ENCODE measurements at regions not wholly inside any gene's neighbourhood (a gene's known extent, or its start where the extent isn't known, plus 50 kb on each side); places are given as distances from the start of the nearest gene placed in this dataset.

DNA sequence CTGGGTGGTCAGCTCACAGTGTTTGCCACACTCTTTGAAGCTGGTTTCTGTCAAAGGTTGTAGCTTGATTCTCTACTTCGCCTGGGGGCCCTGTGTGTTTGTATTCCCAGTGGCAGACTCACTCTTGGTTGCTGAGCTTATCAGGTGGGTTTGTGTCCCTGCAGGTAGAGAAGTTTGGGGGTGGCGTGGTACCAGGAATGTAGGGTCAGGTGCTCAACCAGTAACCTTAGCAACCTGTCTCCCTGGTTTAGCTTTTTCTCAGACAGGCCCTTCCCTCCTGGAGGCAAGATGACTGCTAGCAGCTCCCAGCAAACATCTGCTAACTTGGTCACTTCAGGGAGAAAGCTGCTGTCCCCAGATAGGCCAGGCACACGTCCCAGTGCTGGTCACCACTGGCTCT, 352.2 kb downstream of the AACS start:
- Histone ChIP-seq H3K27ac (no peak overlapping the region), H3K4me3 (ENCODE audit: low read depth, low read length) (no peak overlapping the region), H3K36me3 (replicated peaks) (no peaks in the 10 kb centered on the region), H3K27me3 (replicated peaks) (no peaks in the 10 kb centered on the region)
- no peak for DNase-seq
- TF ChIP-seq, protein P1, sequence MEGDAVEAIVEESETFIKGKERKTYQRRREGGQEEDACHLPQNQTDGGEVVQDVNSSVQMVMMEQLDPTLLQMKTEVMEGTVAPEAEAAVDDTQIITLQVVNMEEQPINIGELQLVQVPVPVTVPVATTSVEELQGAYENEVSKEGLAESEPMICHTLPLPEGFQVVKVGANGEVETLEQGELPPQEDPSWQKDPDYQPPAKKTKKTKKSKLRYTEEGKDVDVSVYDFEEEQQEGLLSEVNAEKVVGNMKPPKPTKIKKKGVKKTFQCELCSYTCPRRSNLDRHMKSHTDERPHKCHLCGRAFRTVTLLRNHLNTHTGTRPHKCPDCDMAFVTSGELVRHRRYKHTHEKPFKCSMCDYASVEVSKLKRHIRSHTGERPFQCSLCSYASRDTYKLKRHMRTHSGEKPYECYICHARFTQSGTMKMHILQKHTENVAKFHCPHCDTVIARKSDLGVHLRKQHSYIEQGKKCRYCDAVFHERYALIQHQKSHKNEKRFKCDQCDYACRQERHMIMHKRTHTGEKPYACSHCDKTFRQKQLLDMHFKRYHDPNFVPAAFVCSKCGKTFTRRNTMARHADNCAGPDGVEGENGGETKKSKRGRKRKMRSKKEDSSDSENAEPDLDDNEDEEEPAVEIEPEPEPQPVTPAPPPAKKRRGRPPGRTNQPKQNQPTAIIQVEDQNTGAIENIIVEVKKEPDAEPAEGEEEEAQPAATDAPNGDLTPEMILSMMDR (IDR thresholded peaks at IDR 0.05; ENCODE audit: low read depth, low read length, missing control alignments): no peak
- in situ Hi-C loops (cut with HindIII; ENCODE audit: low pct_ligation_motif_present, low sequenced_read_pairs): no loop called here

DNA sequence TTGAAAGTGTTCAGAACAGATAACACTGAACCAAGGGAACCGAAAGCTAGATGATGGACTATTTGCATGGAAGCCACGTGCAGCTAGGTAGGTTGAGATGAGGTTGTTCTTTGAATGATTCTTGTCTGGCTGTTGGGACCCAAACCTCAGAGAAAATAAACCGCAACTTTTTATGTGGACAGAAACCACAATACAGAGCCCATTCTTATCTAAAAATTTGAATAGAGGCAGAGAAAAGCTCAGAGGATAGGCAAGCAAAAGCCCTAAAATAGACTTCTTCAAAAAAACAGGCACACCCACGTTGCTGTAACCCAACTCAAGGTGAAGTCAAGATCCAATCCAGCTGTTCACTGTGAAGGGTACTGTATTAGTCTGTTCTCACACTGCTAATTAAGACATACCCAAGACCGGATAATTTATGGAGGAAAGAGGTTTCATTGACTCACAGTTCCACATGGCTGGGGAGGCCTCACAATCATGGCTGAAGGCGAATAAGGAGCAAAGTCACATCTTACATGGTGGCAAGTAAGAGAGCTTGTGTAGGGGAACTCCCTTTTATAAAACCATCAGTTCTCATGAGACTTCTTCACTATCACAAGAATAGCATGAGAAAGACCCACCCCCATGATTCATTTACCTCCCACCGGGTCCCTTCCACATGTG, 353.8 kb downstream of the AACS start:
- no peak for DNase-seq
- in situ Hi-C loops (cut with HindIII; ENCODE audit: low pct_ligation_motif_present, low sequenced_read_pairs): no loop called here
- Histone ChIP-seq H3K36me3 (replicated peaks) (no peaks in the 10 kb centered on the region), H3K27me3 (replicated peaks) (no peaks in the 10 kb centered on the region), H3K27ac (no peak overlapping the region), H3K4me3 (ENCODE audit: low read depth, low read length) (no peak overlapping the region)
- TF ChIP-seq, protein P1 (IDR thresholded peaks at IDR 0.05; ENCODE audit: low read depth, low read length, missing control alignments): no peak

DNA sequence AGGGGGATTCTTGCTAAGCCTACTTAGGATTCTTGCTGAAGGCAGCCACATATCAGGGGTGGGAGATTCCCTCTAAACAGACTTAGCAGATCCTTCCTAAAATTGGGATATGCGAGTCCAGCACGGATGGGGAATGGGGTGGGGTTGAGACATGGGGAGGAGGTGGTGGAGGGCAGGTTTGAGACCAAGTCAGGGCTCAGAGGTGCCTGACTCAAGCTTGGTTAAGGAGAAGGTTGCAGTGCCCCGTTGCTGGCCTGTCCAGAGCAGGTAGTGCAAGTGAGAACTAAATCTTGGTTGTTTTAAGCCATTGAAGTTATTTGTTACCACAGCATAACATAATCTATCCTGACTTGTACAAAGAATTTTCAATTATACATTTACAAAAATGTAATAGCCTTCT, 359.7 kb downstream of the AACS start:
- Histone ChIP-seq H3K36me3 (replicated peaks) (no peaks in the 10 kb centered on the region), H3K27ac (no peak overlapping the region), H3K4me3 (ENCODE audit: low read depth, low read length) (no peak overlapping the region), H3K27me3 (replicated peaks) (no peaks in the 10 kb centered on the region)
- TF ChIP-seq, protein P1 (IDR thresholded peaks at IDR 0.05; ENCODE audit: low read depth, low read length, missing control alignments): no peak
- in situ Hi-C loops (cut with HindIII; ENCODE audit: low pct_ligation_motif_present, low sequenced_read_pairs): no loop called here
- no peak for DNase-seq

DNA sequence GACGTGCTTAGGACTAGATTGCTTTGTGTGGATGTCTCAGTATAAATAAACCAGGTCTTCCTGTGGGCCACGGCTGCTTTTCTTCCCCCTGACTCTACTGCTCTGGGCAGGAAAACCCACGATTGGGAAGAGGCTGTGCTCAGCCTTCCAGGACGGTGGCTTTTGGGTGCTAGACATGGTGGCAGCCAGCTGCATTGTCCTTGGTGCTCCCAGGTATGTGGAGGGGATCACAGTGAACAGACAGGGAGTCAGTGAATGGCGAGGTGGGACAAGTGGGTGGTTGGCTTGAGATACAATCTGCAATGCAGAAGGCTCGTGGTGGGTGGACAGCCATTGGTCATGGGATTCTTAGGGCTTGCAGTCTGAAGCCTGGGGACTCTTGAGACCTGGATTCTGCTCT, 366.3 kb downstream of the AACS start:
- Histone ChIP-seq H3K36me3 (replicated peaks) (no peaks in the 10 kb centered on the region), H3K27ac (no peak overlapping the region), H3K27me3 (replicated peaks) (no peaks in the 10 kb centered on the region), H3K4me3 (ENCODE audit: low read depth, low read length) (no peak overlapping the region)
- no peak for DNase-seq
- in situ Hi-C loops (cut with HindIII; ENCODE audit: low pct_ligation_motif_present, low sequenced_read_pairs): no loop called here
- TF ChIP-seq, protein P1 (IDR thresholded peaks at IDR 0.05; ENCODE audit: low read depth, low read length, missing control alignments): no peak

DNA sequence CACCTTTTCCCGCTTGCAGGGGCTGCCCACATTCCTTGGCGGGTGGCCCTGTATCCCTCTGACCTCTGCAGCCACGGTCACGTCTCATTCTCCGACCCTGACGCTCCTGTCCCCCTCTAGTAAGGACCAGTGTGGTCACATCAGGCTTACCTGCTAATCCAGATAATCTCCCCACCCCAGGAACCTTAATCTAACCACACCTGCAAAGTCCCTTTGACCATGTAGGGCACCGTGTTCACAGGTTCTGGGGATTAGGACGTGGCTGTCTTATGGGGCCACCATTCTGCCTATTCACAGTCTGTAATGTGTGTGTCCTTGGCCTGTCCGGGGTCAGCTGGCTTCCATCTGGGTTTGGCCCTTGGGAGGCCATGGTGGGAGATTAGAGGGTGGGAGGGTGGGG, 368.9 kb downstream of the AACS start:
- TF ChIP-seq, protein P1 (IDR thresholded peaks at IDR 0.05; ENCODE audit: low read depth, low read length, missing control alignments): no peak
- H3K4me3 ChIP-seq (ENCODE audit: low read depth, low read length): no peak overlapping the region
- no peak for DNase-seq
- in situ Hi-C loops (cut with HindIII; ENCODE audit: low pct_ligation_motif_present, low sequenced_read_pairs): no loop called here
- H3K27ac ChIP-seq: no peak overlapping the region
- no peaks in the 10 kb centered on the region for H3K27me3 ChIP-seq (replicated peaks)
- no peaks in the 10 kb centered on the region for H3K36me3 ChIP-seq (replicated peaks)

DNA sequence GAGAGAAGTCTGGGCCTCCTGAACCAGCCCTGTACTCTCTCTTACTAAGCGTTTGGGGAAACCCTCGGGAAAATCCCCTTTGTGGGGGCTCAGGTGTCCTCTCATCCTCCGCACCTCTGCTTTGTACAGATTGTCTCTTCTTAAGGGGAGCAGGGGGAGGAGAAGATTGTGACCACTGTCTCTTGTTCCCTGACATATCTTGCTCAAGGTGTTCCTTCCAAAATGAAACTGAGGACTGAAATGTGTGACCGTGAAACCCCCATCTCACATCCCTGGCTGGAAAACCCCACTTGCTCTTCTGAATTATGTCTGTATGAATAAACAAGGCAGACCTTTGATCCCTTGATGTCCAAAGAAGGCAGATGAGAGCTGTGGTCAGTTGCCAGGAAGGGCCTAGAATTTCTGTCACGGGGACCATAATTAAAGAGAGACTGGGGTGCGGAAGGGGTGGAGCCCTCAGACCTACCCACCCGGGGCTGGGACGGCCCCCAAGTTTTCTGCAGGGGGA, 369.8 kb downstream of the AACS start:
- TF ChIP-seq, protein P1 (IDR thresholded peaks at IDR 0.05; ENCODE audit: low read depth, low read length, missing control alignments): no peak
- in situ Hi-C loops (cut with HindIII; ENCODE audit: low pct_ligation_motif_present, low sequenced_read_pairs): no loop called here
- H3K27ac ChIP-seq: no peak overlapping the region
- H3K27me3 ChIP-seq (replicated peaks): no peaks in the 10 kb centered on the region
- H3K36me3 ChIP-seq (replicated peaks): no peaks in the 10 kb centered on the region
- no peak overlapping the region for H3K4me3 ChIP-seq (ENCODE audit: low read depth, low read length)
- DNase-seq: no peak
